IMR-90 (cell line): ENCODE measurements at regions not wholly inside any gene's neighbourhood (a gene's known extent, or its start where the extent isn't known, plus 50 kb on each side); places are given as distances from the start of the nearest gene placed in this dataset.

Experiments used
- ATAC-seq: fragments of 200-7000 bp; cut with Tn5 transposase; 2 replicates; pipeline ENCODE4 v1.9.1; 2020; ENCODE audit warnings: low read depth, mild to moderate bottlenecking, moderate library complexity
- BruUV-seq: library from RNA; stranded (reverse); fragments of 400-500 nt; replicated peaks from 2 replicates; lab custom pipeline; 2021; lab: Mats Ljungman, UMichigan
- CTCF ChIA-PET: fragments of 300-600 bp; formaldehyde crosslinking; extraction: SDS; loops from one replicate; lab custom pipeline; 2021; ENCODE audit warnings: antibody characterized with exemption; lab: Yijun Ruan, JAX
- POLR2A ChIA-PET: fragments of 300-600 bp; sonication (Branson Sonifier 250); formaldehyde crosslinking; loops from one replicate; lab custom pipeline; 2022; ENCODE audit warnings: antibody characterized with exemption; ENCODE audit not compliant: unreplicated experiment; lab: Charles Lee
- DNase-seq: peaks from one replicate; pipeline ENCODE4 v3.0.0; 2013
- H2AFZ ChIP-seq: replicated peaks from 2 replicates; pipeline ENCODE3; 2013; ENCODE audit warnings: low read length, mild to moderate bottlenecking; ENCODE audit not compliant: poor library complexity
- H2AK5ac ChIP-seq: 2 replicates; pipeline ENCODE4 v1.6.1; 2013; ENCODE audit warnings: low read depth, low read length, inconsistent platforms
- H2AK9ac ChIP-seq: replicated peaks from 2 replicates; pipeline ENCODE3; 2013; ENCODE audit warnings: mild to moderate bottlenecking, low read depth, low read length, moderate library complexity; ENCODE audit not compliant: poor library complexity
- H2BK120ac ChIP-seq: 2 replicates; pipeline ENCODE4 v1.6.1; 2013; ENCODE audit warnings: low read depth, low read length, inconsistent platforms
- H2BK15ac ChIP-seq: 3 replicates; pipeline ENCODE4 v1.6.1; 2013; ENCODE audit warnings: low read depth, low read length, inconsistent platforms
- H2BK20ac ChIP-seq: 2 replicates; pipeline ENCODE4 v1.6.1; 2013; ENCODE audit warnings: low read depth, mild to moderate bottlenecking, inconsistent platforms, low read length, moderate library complexity
- H2BK5ac ChIP-seq: 2 replicates; pipeline ENCODE4 v1.6.1; 2013; ENCODE audit warnings: mild to moderate bottlenecking, low read depth, low read length, inconsistent platforms; ENCODE audit not compliant: poor library complexity, severe bottlenecking
- H3K14ac ChIP-seq: replicated peaks from 2 replicates; pipeline ENCODE4 v1.6.1; 2013; ENCODE audit warnings: low read depth, low read length, inconsistent platforms
- H3K18ac ChIP-seq: 2 replicates; pipeline ENCODE4 v1.6.1; 2013; ENCODE audit warnings: low read depth, low read length, control low read depth
- H3K23ac ChIP-seq: 2 replicates; pipeline ENCODE4 v1.6.1; 2013; ENCODE audit warnings: low read depth, low read length, inconsistent platforms
- H3K27ac ChIP-seq: 2 replicates; pipeline ENCODE4 v1.5.1; 2013; ENCODE audit warnings: mild to moderate bottlenecking, control low read depth, low read length; ENCODE audit not compliant: insufficient read depth
- H3K27me3 ChIP-seq: 2 replicates; pipeline ENCODE4 v1.6.1; 2013; ENCODE audit warnings: low read length; ENCODE audit not compliant: control insufficient read depth, insufficient read depth
- H3K36me3 ChIP-seq: 2 replicates; pipeline ENCODE4 v1.6.1; 2013; ENCODE audit warnings: low read length, mixed read lengths; ENCODE audit not compliant: control insufficient read depth, insufficient read depth
- H3K4ac ChIP-seq: 2 replicates; pipeline ENCODE4 v1.6.1; 2013; ENCODE audit warnings: low read depth, low read length, inconsistent platforms
- H3K4me1 ChIP-seq: 2 replicates; pipeline ENCODE4 v1.6.1; 2013; ENCODE audit warnings: low read length, mixed read lengths; ENCODE audit not compliant: control insufficient read depth, insufficient read depth
- H3K4me2 ChIP-seq: 2 replicates; pipeline ENCODE4 v1.6.1; 2013; ENCODE audit warnings: low read depth, mild to moderate bottlenecking, control low read depth, low read length, moderate library complexity
- H3K4me3 ChIP-seq: 2 replicates; pipeline ENCODE4 v1.5.1; 2013; ENCODE audit warnings: low read depth, mild to moderate bottlenecking, control low read depth, low read length, moderate library complexity; ENCODE audit not compliant: insufficient read depth
- H3K56ac ChIP-seq: 2 replicates; pipeline ENCODE4 v1.6.1; 2013; ENCODE audit warnings: low read length, inconsistent platforms; ENCODE audit not compliant: insufficient read depth; ENCODE audit errors: extremely low read depth
- H3K79me1 ChIP-seq, 2 experiments: 2 replicates each; pipeline ENCODE4 v1.6.1; 2013; ENCODE audit warnings: low read length in 2 of 2, inconsistent platforms in 1 of 2, low read depth in 1 of 2
- H3K9ac ChIP-seq: 2 replicates; pipeline ENCODE4 v1.6.1; 2013; ENCODE audit warnings: low read depth, low read length, control low read depth
- H3K9me1 ChIP-seq: 2 replicates; pipeline ENCODE4 v1.6.1; 2013; ENCODE audit warnings: low read length, inconsistent platforms; ENCODE audit not compliant: insufficient read depth
- H3K9me3 ChIP-seq: 2 replicates; pipeline ENCODE4 v1.6.1; 2013; ENCODE audit warnings: low read length; ENCODE audit not compliant: control insufficient read depth, insufficient read depth
- H4K20me1 ChIP-seq: 2 replicates; pipeline ENCODE4 v1.6.1; 2013; ENCODE audit warnings: low read length, inconsistent platforms; ENCODE audit not compliant: insufficient read depth
- H4K5ac ChIP-seq: 2 replicates; pipeline ENCODE4 v1.6.1; 2013; ENCODE audit warnings: mild to moderate bottlenecking, low read depth, low read length, control low read depth
- H4K8ac ChIP-seq, 2 experiments: 2 replicates each; pipeline ENCODE4 v1.6.1; 2013; ENCODE audit warnings: low read depth in 2 of 2, low read length in 2 of 2, control low read depth in 1 of 2, inconsistent platforms in 1 of 2
- H4K91ac ChIP-seq: 2 replicates; pipeline ENCODE4 v1.6.1; 2013; ENCODE audit warnings: low read depth, low read length, inconsistent platforms; ENCODE audit not compliant: insufficient read depth
- RCOR1 ChIP-seq: IDR thresholded peaks from 2 replicates; pipeline ENCODE4 v1.6.1; 2012; ENCODE audit warnings: mild to moderate bottlenecking, low read length, improper control_type of control experiment; ENCODE audit not compliant: insufficient replicate concordance
- RFX5 ChIP-seq: IDR thresholded peaks from 2 replicates; pipeline ENCODE4 v1.8.0; 2012; ENCODE audit warnings: low read depth, mild to moderate bottlenecking, low read length, moderate library complexity
- WGBS, 2 experiments: methylation state at CpG; one replicate each; pipeline versions ENCODE4 v1.1.5 to v1.1.7; 2013; ENCODE audit warnings: missing lambda C conversion rate in 2 of 2; ENCODE audit not compliant: insufficient read length in 1 of 2; ENCODE audit errors: extremely low coverage in 2 of 2; 5-methylcytosine and 5-hydroxymethylcytosine counted together
- dilution Hi-C: fragments of 300-500 bp; cut with HindIII; formaldehyde crosslinking; loops from one replicate; pipeline ENCODE4 v1.14.3; 2018; ENCODE audit warnings: low sequenced_read_pairs; ENCODE audit not compliant: unreplicated experiment
- in situ Hi-C: fragments of 300-500 bp; cut with MboI; formaldehyde crosslinking; loops from 3 replicates; pipeline ENCODE4 v1.14.3; 2019; ENCODE audit warnings: low sequenced_read_pairs, inconsistent platforms, mixed read lengths
- intact Hi-C: fragments of 100-400 bp; cut with micrococcal nuclease; formaldehyde crosslinking; loops from 2 replicates; pipeline ENCODE4 v1.10.0; 2022

- Histone ChIP-seq H3K4ac (0 out of 2 replicates have a peak overlapping the region, but pooled peaks have one; percentile 10), H3K79me1 (peaks cover 27 to 45% of the 10 kb centered on the region in 2 experiments), H3K36me3 (no peaks in the 10 kb centered on the region; the same call in 1 of the 2 replicates), H2AFZ (no peak overlapping the region), H3K14ac (no peak overlapping the region), H3K23ac (no peak overlapping the region), H3K4me2 (peak overlapping the region; percentile 75), H3K4me3 (no peak overlapping the region), H3K27me3 (no peaks in the 10 kb centered on the region), H4K8ac (no peak overlapping the region), H3K18ac (no peak overlapping the region; the same call in 1 of the 2 replicates), H2BK20ac (no peak overlapping the region), H4K20me1 (peaks cover 4% of the 10 kb centered on the region), H3K56ac (no peak overlapping the region), H3K9me1 (peaks cover 2% of the 10 kb centered on the region; the same call in 1 of the 2 replicates), H3K9ac (no peak overlapping the region), H2AK5ac (no peak overlapping the region), H2BK5ac (no peak overlapping the region), H2BK15ac (no peak overlapping the region), H2AK9ac (no peak overlapping the region), H2BK120ac (no peak overlapping the region), H4K5ac (no peak overlapping the region), H3K4me1 (peaks cover 9% of the 10 kb centered on the region), H4K91ac (no peak overlapping the region), H3K27ac (peak overlapping the region; percentile 41; the same call in 1 of the 2 replicates), H3K9me3 (no peaks in the 10 kb centered on the region)
- dilution Hi-C loops (no loop called here), intact Hi-C loops (no loop called here), in situ Hi-C loops (no loop called here)
- TF ChIP-seq RCOR1 (no peak), RFX5 (no peak)
- BruUV-seq = no TSS peak
- ChIA-PET POLR2A (no interaction called here), CTCF (interaction anchor here (0.7 kb wide), 1 partner anchor 169 kb away, joined by 3 read pairs; no protein-coding TSS in a partner anchor)
- no CpG with 5 or more reads among the region's 1 CpG for WGBS, 2 experiments
- no peak for DNase-seq
- ATAC-seq = no peak
These were observed 184.5 kb downstream of the TANC2 start for GRCh38 chr17:63150490-63150889.
